Osteoblast (primary cell): ENCODE measurements at regions not wholly inside any gene's neighbourhood (a gene's known extent, or its start where the extent isn't known, plus 50 kb on each side); places are given as distances from the start of the nearest gene placed in this dataset.

Source experiments
- DNase-seq: peaks from one replicate; pipeline ENCODE4 v3.0.0; 2011; ENCODE audit warnings: low spot score, mixed read lengths; ENCODE audit not compliant: insufficient read length; ENCODE audit errors: missing footprints
- H2AFZ ChIP-seq: 2 replicates; pipeline ENCODE4 v1.6.0; 2011; ENCODE audit warnings: mild to moderate bottlenecking, low read length
- H3K27ac ChIP-seq: 2 replicates; pipeline ENCODE4 v1.5.1; 2011; ENCODE audit warnings: mild to moderate bottlenecking, low read depth, low read length, moderate library complexity
- H3K27me3 ChIP-seq: 2 replicates; pipeline ENCODE4 v1.6.0; 2012; ENCODE audit warnings: mild to moderate bottlenecking, control low read depth, inconsistent platforms, low read length, moderate library complexity; ENCODE audit not compliant: insufficient read depth
- H3K36me3 ChIP-seq: 2 replicates; pipeline ENCODE4 v1.5.1; 2011; ENCODE audit warnings: mild to moderate bottlenecking, low read length, control low read depth, moderate library complexity; ENCODE audit not compliant: insufficient read depth
- H3K4me1 ChIP-seq: 2 replicates; pipeline ENCODE4 v1.5.1; 2011; ENCODE audit warnings: mild to moderate bottlenecking, low read length, control low read depth, moderate library complexity; ENCODE audit not compliant: insufficient read depth
- H3K4me2 ChIP-seq: 2 replicates; pipeline ENCODE4 v1.6.0; 2011; ENCODE audit warnings: mild to moderate bottlenecking, low read length; ENCODE audit not compliant: insufficient read depth
- H3K4me3 ChIP-seq: fragments of 200-600 bp; sonication (generic); 3 replicates; pipeline ENCODE4 v1.5.1; 2012; ENCODE audit warnings: mild to moderate bottlenecking, low read length, inconsistent platforms; ENCODE audit not compliant: insufficient read depth
- H3K79me2 ChIP-seq: 2 replicates; pipeline ENCODE4 v1.6.0; 2012; ENCODE audit warnings: mild to moderate bottlenecking, low read length, control low read depth, inconsistent platforms; ENCODE audit not compliant: insufficient read depth
- H3K9me3 ChIP-seq: 2 replicates; pipeline ENCODE4 v1.5.1; 2011; ENCODE audit warnings: low read depth, low read length, control low read depth
- H4K20me1 ChIP-seq: 2 replicates; pipeline ENCODE4 v1.6.0; 2012; ENCODE audit warnings: mild to moderate bottlenecking, low read length, control low read depth; ENCODE audit not compliant: insufficient read depth
- CTCF ChIP-seq: IDR thresholded peaks from 2 replicates; pipeline ENCODE4 v1.5.1; 2011; ENCODE audit warnings: mild to moderate bottlenecking, low read depth, low read length, moderate library complexity; ENCODE audit errors: extremely low read depth

- no peaks in the 10 kb centered on the region for H3K27me3 ChIP-seq
- no peak for TF ChIP-seq CTCF
- H3K79me2 ChIP-seq: no peaks in the 10 kb centered on the region
- no peak overlapping the region for H3K27ac ChIP-seq
- H3K4me1 ChIP-seq: no peaks in the 10 kb centered on the region
- no peak overlapping the region for H2AFZ ChIP-seq
- DNase-seq: no peak
- H3K4me2 ChIP-seq: no peak overlapping the region
- H4K20me1 ChIP-seq: no peaks in the 10 kb centered on the region
- H3K9me3 ChIP-seq: peaks cover 2% of the 10 kb centered on the region
- H3K4me3 ChIP-seq: no peak overlapping the region
- H3K36me3 ChIP-seq: no peaks in the 10 kb centered on the region
Observed at GRCh38 chr13:58592786-58593185, 961.2 kb downstream of the PCDH17 start.

- Histone ChIP-seq H3K79me2 (no peaks in the 10 kb centered on the region), H3K4me2 (no peak overlapping the region), H3K9me3 (peaks cover 2% of the 10 kb centered on the region), H3K27ac (no peak overlapping the region), H3K27me3 (no peaks in the 10 kb centered on the region), H2AFZ (no peak overlapping the region), H3K36me3 (no peaks in the 10 kb centered on the region), H4K20me1 (no peaks in the 10 kb centered on the region), H3K4me3 (no peak overlapping the region), H3K4me1 (no peaks in the 10 kb centered on the region)
- TF ChIP-seq CTCF: no peak
- DNase-seq: no peak
Observed at GRCh38 chr13:58594747-58595600, 963.4 kb downstream of the PCDH17 start.

GRCh38 chr13:58597552-58597951, 966.0 kb downstream of the PCDH17 start:
- no peaks in the 10 kb centered on the region for H3K27me3 ChIP-seq
- H3K4me2 ChIP-seq: no peak overlapping the region
- no peaks in the 10 kb centered on the region for H4K20me1 ChIP-seq
- peaks cover 2% of the 10 kb centered on the region for H3K9me3 ChIP-seq
- no peak overlapping the region for H3K4me3 ChIP-seq
- no peaks in the 10 kb centered on the region for H3K36me3 ChIP-seq
- H3K27ac ChIP-seq: no peak overlapping the region
- no peak for DNase-seq
- no peak for TF ChIP-seq CTCF
- no peak overlapping the region for H2AFZ ChIP-seq
- no peaks in the 10 kb centered on the region for H3K79me2 ChIP-seq
- no peaks in the 10 kb centered on the region for H3K4me1 ChIP-seq

DNA sequence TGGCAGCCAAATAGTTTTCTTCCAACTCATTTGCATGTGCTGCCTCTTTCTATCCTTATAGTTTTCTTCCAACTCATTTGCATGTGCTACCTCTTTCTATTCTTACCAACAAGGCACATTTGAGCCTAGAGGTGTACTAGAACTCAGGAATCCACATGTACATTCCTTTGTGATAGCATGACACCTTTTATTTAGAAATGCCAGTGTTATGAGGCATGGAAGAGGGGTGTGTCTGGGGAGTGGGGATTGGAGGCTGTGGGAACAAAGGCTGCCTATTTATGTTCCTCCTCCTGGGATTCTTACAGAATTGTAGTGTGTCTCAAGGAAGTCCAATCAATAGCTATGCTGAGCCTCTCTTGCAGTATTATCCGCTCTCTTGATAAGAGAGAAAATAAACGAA, 966.7 kb downstream of the PCDH17 start:
- H3K4me1 ChIP-seq: no peaks in the 10 kb centered on the region

More for the DNA sequence above, 966.7 kb downstream of the PCDH17 start:
- Histone ChIP-seq H3K79me2 (no peaks in the 10 kb centered on the region), H3K4me2 (no peak overlapping the region), H2AFZ (no peak overlapping the region), H3K9me3 (peaks cover 2% of the 10 kb centered on the region), H3K4me3 (no peak overlapping the region), H3K27ac (no peak overlapping the region), H3K27me3 (no peaks in the 10 kb centered on the region), H3K36me3 (no peaks in the 10 kb centered on the region), H4K20me1 (no peaks in the 10 kb centered on the region)
- DNase-seq: no peak
- TF ChIP-seq CTCF: no peak
